Dendritic cell treated with granulocyte-macrophage colony-stimulating factor and Interleukin-4, amounts not matched to agents 40 ng/mL and 50 ng/mL, for 4 days (primary cell): ENCODE measurements at regions not wholly inside any gene's neighbourhood (a gene's known extent, or its start where the extent isn't known, plus 50 kb on each side); places are given as distances from the start of the nearest gene placed in this dataset.

ENCODE experiments used
- H3K27ac Mint-ChIP-seq: one replicate; pipeline ENCODE4 v1.8.0; 2022; ENCODE audit warnings: mild to moderate bottlenecking, mixed read lengths
- H3K27me3 Mint-ChIP-seq: one replicate; pipeline ENCODE4 v1.8.0; 2022; ENCODE audit warnings: mild to moderate bottlenecking, mixed read lengths
- H3K36me3 Mint-ChIP-seq: one replicate; pipeline ENCODE4 v1.8.0; 2022; ENCODE audit warnings: low read depth, mixed read lengths
- H3K4me1 Mint-ChIP-seq: one replicate; pipeline ENCODE4 v1.8.0; 2022; ENCODE audit warnings: low read depth, mixed read lengths
- H3K4me3 Mint-ChIP-seq: one replicate; pipeline ENCODE4 v1.8.0; 2022; ENCODE audit warnings: mild to moderate bottlenecking, moderate library complexity, mixed read lengths
- H3K9me3 Mint-ChIP-seq: one replicate; pipeline ENCODE4 v1.8.0; 2022; ENCODE audit warnings: mixed read lengths
- intact Hi-C: fragments of 100-400 bp; cut with micrococcal nuclease; formaldehyde crosslinking; loops from one replicate; pipeline ENCODE4 v1.15.0; 2022

GRCh38 chr5:153018121-153018520, 472.3 kb upstream of the GRIA1 start:
- H3K9me3 Mint-ChIP-seq, result peaks cover 55% of the 10 kb centered on the region
- no peaks in the 10 kb centered on the region for H3K27me3 Mint-ChIP-seq
- no peaks in the 10 kb centered on the region for H3K4me1 Mint-ChIP-seq
- no peak overlapping the region for H3K4me3 Mint-ChIP-seq
- no peaks in the 10 kb centered on the region for H3K36me3 Mint-ChIP-seq
- no peak overlapping the region for H3K27ac Mint-ChIP-seq
- intact Hi-C loops, result no loop called here

- Mint-ChIP-seq H3K4me1 (no peaks in the 10 kb centered on the region), H3K36me3 (no peaks in the 10 kb centered on the region), H3K27ac (no peak overlapping the region), H3K9me3 (no peaks in the 10 kb centered on the region), H3K4me3 (no peak overlapping the region), H3K27me3 (no peaks in the 10 kb centered on the region)
- intact Hi-C loops, result no loop called here
These were observed 459.4 kb upstream of the GRIA1 start for GRCh38 chr5:153030755-153031725.

DNA sequence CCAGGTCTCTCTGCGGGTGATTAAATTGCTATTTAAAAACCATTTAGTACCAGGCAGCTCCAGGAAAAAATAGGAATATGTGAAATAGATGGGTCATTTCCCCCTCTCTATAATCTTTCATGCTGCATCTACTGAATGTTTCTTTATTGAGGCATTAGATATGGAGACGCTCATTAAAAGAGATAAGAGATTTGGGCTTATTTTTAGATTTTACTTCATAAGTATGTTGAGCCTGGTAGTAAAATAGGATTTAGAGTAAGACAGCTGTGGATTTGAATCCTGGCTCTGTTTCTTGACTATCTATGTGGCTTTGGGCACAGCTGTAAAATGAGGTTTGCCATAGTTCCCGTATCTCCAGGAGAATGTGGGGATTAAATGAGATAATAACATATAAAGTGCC, 451.0 kb upstream of the GRIA1 start:
- peaks cover 24% of the 10 kb centered on the region for H3K9me3 Mint-ChIP-seq
- H3K4me3 Mint-ChIP-seq, result no peak overlapping the region
- no peaks in the 10 kb centered on the region for H3K27me3 Mint-ChIP-seq
- intact Hi-C loops, result no loop called here
- no peaks in the 10 kb centered on the region for H3K4me1 Mint-ChIP-seq
- no peaks in the 10 kb centered on the region for H3K36me3 Mint-ChIP-seq
- H3K27ac Mint-ChIP-seq, result no peak overlapping the region

DNA sequence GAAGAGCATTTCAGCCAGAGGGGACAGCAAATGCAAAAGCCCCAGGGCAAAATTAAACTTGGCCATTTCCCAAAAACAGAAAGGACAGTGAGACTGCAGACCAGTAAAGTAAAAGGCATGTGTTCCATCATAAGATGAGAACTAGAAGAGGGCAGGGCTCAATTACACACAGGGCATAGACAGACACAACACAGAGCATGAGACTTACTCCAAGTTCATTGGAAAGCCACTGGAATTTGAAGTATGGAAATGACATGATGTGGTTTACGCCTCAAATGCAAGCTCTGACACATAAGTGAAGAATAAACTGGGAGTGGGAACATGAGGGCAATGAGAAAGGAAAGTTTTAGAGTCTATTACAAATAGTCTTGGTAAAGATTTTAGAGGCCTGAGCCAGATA, 446.6 kb upstream of the GRIA1 start:
- H3K9me3 Mint-ChIP-seq, result peaks cover 31% of the 10 kb centered on the region
- no peak overlapping the region for H3K27ac Mint-ChIP-seq
- no peaks in the 10 kb centered on the region for H3K36me3 Mint-ChIP-seq
- no peaks in the 10 kb centered on the region for H3K27me3 Mint-ChIP-seq
- intact Hi-C loops, result no loop called here
- H3K4me3 Mint-ChIP-seq, result no peak overlapping the region
- H3K4me1 Mint-ChIP-seq, result no peaks in the 10 kb centered on the region

DNA sequence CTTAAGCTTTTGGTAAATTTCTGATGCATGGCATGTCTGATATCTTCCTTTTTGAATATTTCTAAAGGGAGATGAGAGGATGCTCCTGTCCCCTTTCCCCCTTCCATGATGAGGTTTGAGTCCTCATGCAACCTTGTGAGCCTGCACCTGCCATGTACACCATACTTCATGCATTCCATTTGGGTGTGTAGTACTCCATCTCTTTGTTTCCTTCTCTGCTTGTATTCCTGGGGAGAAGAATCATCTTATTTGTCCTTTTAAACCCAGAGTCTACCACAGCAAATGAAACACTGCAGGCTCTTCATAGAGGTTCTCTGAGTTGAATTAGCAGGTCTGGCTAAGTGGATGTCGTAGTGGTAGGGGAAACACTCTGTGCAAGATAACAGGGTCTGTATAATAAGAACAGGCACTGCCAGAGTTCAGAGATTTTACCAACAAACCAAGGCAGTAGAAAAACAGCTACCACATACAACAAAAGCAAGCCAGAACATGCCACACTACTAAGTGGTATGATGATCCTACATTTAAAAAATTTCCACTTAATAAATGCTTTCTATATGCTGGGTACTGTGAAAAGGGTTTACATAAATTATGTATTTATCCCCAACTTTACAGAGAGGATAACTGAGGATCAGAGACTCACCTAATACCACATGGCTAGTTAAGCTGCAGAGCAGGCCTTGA, 439.8 kb upstream of the GRIA1 start:
- Mint-ChIP-seq H3K4me3 (no peak overlapping the region), H3K4me1 (no peaks in the 10 kb centered on the region), H3K9me3 (peaks cover 5% of the 10 kb centered on the region), H3K27ac (no peak overlapping the region), H3K27me3 (no peaks in the 10 kb centered on the region), H3K36me3 (no peaks in the 10 kb centered on the region)
- intact Hi-C loops, result no loop called here

- no peaks in the 10 kb centered on the region for H3K27me3 Mint-ChIP-seq
- no peaks in the 10 kb centered on the region for H3K36me3 Mint-ChIP-seq
- no peak overlapping the region for H3K4me3 Mint-ChIP-seq
- H3K27ac Mint-ChIP-seq, result no peak overlapping the region
- H3K9me3 Mint-ChIP-seq, result peaks cover 15% of the 10 kb centered on the region
- no peaks in the 10 kb centered on the region for H3K4me1 Mint-ChIP-seq
- intact Hi-C loops, result no loop called here
These were observed 424.2 kb upstream of the GRIA1 start for GRCh38 chr5:153066281-153066680.

- Mint-ChIP-seq H3K27me3 (no peaks in the 10 kb centered on the region), H3K9me3 (peaks cover 12% of the 10 kb centered on the region), H3K27ac (no peak overlapping the region), H3K4me3 (no peak overlapping the region), H3K4me1 (no peaks in the 10 kb centered on the region), H3K36me3 (no peaks in the 10 kb centered on the region)
- intact Hi-C loops, result no loop called here
These were observed 422.6 kb upstream of the GRIA1 start for GRCh38 chr5:153067869-153068268.

GRCh38 chr5:153079396-153079795, 411.1 kb upstream of the GRIA1 start:
- H3K9me3 Mint-ChIP-seq, result peaks cover 32% of the 10 kb centered on the region
- H3K27me3 Mint-ChIP-seq, result no peaks in the 10 kb centered on the region
- H3K36me3 Mint-ChIP-seq, result no peaks in the 10 kb centered on the region
- intact Hi-C loops, result no loop called here
- H3K27ac Mint-ChIP-seq, result no peak overlapping the region
- no peaks in the 10 kb centered on the region for H3K4me1 Mint-ChIP-seq
- no peak overlapping the region for H3K4me3 Mint-ChIP-seq

GRCh38 chr5:153080940-153081339, 409.5 kb upstream of the GRIA1 start:
- no peak overlapping the region for H3K4me3 Mint-ChIP-seq
- peaks cover 32% of the 10 kb centered on the region for H3K9me3 Mint-ChIP-seq
- H3K27ac Mint-ChIP-seq, result no peak overlapping the region
- no peaks in the 10 kb centered on the region for H3K27me3 Mint-ChIP-seq
- intact Hi-C loops, result no loop called here
- H3K36me3 Mint-ChIP-seq, result no peaks in the 10 kb centered on the region
- no peaks in the 10 kb centered on the region for H3K4me1 Mint-ChIP-seq

DNA sequence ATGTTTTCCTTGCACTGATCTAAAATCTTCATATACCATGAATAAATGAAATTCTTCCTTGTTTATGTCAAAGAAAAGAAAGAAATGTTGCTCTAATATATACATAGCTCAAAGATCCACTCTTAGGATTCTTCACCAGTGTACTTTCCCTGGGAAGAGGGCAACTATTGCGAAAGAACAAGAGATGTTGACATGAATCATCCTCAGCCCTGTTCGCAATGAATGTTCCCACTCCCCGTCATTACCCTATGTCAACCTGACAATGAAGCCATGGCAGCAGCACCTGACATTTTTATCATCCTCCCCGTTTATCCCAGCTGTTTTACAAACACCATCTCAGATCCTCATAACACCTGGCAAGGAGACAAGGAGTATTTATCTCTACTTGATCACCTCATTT, 409.1 kb upstream of the GRIA1 start:
- Mint-ChIP-seq H3K4me1 (no peaks in the 10 kb centered on the region), H3K27me3 (no peaks in the 10 kb centered on the region), H3K4me3 (no peak overlapping the region), H3K9me3 (peaks cover 32% of the 10 kb centered on the region), H3K36me3 (no peaks in the 10 kb centered on the region), H3K27ac (no peak overlapping the region)
- intact Hi-C loops, result no loop called here

DNA sequence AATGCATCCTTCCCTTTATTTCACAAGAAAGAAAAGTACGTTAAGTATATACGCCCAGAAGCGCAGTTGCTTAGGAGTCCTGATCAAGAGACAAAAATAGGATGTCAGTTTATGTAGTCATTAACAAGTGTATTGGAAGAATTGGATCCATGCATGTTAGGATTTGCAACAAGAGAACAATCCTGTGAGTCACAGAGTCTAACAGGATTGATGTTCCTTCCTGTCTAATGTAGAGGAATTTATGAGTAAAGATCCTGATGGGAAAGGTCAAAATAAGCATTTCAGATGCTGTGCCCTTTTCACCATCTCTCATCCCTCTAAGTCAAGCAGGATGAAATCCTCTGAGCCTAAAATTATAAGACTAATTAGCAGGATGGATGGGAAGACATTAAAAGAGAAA, 406.0 kb upstream of the GRIA1 start:
- Mint-ChIP-seq H3K9me3 (peaks cover 22% of the 10 kb centered on the region), H3K27ac (no peak overlapping the region), H3K36me3 (no peaks in the 10 kb centered on the region), H3K4me1 (no peaks in the 10 kb centered on the region), H3K27me3 (no peaks in the 10 kb centered on the region), H3K4me3 (no peak overlapping the region)
- intact Hi-C loops, result no loop called here

- H3K4me1 Mint-ChIP-seq, result no peaks in the 10 kb centered on the region
- no peak overlapping the region for H3K27ac Mint-ChIP-seq
- no peaks in the 10 kb centered on the region for H3K27me3 Mint-ChIP-seq
- intact Hi-C loops, result no loop called here
- peaks cover 18% of the 10 kb centered on the region for H3K9me3 Mint-ChIP-seq
- H3K4me3 Mint-ChIP-seq, result no peak overlapping the region
- H3K36me3 Mint-ChIP-seq, result no peaks in the 10 kb centered on the region
These were observed 404.0 kb upstream of the GRIA1 start for GRCh38 chr5:153086486-153086885.

- peaks cover 8% of the 10 kb centered on the region for H3K9me3 Mint-ChIP-seq
- no peak overlapping the region for H3K27ac Mint-ChIP-seq
- no peaks in the 10 kb centered on the region for H3K4me1 Mint-ChIP-seq
- intact Hi-C loops, result no loop called here
- H3K4me3 Mint-ChIP-seq, result no peak overlapping the region
- H3K27me3 Mint-ChIP-seq, result no peaks in the 10 kb centered on the region
- H3K36me3 Mint-ChIP-seq, result no peaks in the 10 kb centered on the region
These were observed 401.9 kb upstream of the GRIA1 start for GRCh38 chr5:153088538-153088937.

DNA sequence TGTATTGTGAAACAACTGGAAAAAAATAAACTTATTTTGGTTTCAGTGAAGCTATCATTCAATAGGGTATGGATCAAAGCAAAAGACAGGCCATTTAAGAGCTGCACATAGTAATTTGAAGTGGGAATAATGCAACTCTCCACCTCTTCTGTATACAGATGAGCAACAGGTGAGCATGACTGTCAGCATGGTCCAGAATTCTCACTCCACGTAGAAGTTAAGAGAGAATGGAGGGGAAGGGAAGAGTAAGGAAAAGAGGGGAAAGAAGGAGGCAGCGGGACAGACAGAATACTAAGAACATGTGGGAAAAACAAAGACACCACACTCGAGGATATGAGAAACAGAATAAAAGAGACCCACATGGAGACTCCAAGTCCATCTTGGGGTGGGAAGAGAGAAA, 396.1 kb upstream of the GRIA1 start:
- Mint-ChIP-seq H3K36me3 (no peaks in the 10 kb centered on the region), H3K27ac (no peak overlapping the region), H3K4me3 (no peak overlapping the region), H3K9me3 (peaks cover 25% of the 10 kb centered on the region), H3K27me3 (no peaks in the 10 kb centered on the region), H3K4me1 (no peaks in the 10 kb centered on the region)
- intact Hi-C loops, result no loop called here
